Suppressor macrophage treated with lipopolysaccharide for 1 hour (primary cell): ENCODE measurements at regions not wholly inside any gene's neighbourhood (a gene's known extent, or its start where the extent isn't known, plus 50 kb on each side); places are given as distances from the start of the nearest gene placed in this dataset.

Experiments
- DNase-seq, 3 donors: peaks; one replicate each; pipeline ENCODE4 v3.0.0-alpha.2; 2020 to 2022

DNA sequence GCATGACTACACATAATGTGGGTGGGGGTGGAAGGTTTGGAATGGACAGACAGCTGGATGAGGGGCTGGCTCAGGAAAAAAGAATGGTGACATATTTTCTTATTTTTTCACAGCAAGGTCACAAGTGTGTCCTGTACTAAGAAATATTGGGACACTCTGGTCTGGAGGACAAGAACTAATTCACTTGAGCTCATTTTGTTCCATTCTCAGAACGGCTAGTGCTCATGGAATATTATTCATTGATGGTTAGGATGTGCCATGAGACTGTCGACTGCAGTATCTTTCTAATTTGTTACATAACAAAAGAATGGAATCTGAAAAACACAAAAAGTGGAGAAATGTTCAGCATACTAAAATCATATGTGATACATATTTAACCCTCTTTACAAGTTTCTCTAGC lies 149.5 kb downstream of the BMP4 start:
- DNase-seq = no peak

DNA sequence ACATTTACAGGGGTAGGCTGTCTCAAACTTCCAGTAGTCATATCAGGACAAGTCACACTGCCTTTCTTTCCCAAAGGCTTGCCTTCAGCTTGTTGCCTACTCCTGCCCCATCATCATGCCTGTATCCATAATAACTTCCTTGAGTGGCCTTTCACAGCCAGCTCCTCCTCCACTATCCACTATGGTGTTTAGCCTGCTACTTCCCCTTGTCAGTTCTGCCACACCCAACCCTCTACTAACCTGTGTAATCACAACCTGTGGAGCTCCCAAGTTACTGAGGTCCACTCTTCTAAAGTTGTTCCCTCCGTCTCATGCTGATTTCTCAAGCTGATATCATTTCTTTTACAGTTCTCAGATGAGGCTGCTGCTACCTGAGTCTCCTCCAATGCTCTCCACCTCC lies 159.9 kb downstream of the BMP4 start:
- DNase-seq = no peak

DNA sequence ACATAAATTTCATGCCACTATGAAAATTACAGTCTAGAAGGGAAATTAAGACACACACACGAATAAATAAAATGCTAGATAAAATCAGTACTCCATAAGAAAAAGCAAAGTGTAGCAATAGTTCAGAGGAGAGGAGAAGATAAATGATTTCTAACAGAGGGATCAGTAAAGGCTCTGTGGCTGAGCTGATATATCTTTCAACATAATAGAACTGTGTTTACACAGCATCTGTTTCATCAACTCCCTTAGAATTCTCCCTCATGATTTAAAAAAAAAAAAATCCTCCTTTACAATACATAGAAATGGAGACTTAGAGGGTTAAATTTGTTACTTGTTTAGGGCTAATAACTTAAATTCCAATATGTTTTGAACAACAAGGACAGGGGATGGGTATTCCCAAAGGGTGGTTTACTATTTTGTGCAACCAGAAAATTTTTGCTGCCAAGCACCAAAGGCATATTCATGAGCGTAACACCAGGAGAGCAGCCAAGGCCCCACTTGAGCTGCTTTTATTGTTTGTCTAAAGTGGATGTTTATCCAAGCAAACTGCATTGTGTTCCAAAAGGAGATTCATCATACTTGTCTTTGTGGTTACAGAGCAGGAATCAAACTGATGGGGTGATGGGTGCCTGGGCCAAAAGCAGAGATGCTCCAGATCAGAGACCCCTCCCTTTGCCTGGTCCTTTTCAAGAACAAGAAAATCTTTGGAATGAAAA lies 162.7 kb downstream of the BMP4 start:
- DNase-seq = no peak

DNA sequence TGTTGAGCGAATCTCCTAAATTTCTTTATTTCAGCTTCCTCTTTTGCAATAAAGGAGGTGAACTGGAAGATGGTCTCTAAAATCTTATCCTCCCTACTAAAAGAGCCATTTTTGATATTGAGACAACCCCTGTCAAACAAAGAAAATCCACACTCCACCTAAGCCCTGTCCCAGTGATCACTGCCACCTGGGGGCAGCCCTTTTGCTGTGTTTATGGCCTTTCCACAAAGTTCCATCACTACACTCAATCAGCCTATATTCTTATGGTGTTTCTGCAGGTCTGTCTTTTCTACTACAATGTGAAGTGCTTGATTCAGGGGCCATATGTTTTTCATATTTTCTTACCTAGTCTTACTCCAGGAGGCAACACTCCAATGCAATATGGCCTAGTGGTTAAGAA lies 163.7 kb downstream of the BMP4 start:
- no peak for DNase-seq

DNA sequence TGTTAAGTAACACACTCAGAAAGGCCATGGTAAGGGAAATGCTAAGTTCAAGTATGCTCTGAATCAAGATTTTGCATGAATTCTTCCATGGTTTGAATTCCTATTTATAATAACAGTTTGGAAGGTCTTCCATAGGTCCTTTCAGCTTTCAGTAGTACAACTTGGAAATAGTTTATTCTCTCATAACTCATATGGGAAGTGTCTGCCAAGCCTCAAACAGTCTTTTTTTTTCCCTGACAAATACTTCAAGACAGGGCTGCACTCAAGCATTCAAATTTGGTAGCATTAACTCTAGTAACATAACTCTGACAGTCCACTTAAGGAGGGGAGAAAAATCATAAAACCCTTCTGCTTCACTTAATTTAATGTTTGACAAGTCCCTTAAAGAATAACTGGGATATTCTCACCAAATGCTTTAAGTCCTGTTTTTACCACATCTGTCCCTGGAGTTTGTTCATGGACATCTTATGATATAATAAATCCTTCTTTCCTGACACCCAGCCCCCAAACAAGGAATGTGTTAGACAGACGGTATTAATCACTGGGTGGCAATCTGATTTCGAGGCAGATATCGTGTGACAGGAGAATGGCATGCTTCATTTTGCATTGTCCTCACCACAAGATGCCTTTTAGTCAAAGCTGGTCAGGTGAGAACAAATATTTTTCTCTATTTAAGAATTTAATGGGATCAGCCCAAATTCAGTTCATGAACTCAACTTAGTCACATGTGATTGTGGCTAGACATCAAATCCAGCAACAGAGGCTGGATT lies 165.7 kb downstream of the BMP4 start:
- DNase-seq = no peak

DNA sequence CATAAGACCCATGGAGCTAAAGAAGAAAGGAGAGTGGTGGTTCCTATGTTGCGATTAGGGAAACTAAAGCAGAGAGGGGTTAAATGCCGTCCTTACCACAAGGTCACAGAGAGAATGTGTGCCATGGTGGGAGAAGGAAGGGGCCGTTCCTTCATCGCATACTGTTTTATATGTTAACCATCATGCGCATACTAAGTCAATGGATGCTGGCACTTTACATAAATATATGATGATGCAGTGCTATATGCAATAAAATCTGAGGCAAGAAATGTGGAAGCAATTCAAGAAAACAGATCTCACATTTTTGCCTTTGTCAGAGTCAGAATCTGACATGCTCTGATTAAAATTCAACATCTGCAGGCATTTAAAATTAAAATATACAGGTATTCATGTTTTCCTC lies 168.1 kb downstream of the BMP4 start:
- DNase-seq = no peak

DNA sequence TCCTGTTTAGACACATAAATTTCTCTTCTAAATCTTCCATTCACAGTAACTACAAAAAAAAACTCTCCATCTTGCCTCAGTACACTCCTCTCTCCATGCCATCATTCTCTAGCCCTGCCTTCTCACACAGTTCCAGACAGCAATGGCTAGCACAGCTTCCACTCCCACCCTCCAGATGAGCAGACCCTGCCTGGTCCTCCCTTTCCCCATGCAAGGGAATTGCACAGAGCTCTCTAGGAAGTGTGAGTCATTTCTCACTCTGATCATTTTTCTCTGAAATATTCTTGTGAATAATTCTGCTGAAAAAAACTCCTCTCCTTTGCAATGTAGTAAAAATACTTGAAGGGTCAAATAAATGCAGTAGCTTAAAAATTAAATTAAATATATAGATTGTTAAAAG lies 170.6 kb downstream of the BMP4 start:
- DNase-seq = no peak

DNA sequence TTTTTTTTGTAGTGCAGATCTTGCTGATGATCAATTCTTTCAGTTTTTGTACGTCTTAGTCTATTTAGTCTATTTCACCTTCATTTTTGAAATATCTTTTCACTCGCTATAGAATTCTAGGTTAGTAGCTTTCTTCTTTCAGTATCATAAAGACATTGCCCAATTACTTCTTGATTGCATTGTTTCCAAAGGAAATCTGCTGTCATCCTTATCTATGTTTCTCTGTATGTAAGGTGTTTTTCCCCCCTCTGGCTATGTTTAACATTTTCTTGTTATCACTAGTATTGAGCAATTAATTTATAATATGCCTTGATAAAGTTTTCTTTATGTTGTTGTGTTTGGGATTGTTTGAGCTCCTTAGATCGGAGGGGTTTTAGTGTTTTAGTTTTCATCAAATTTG lies 171.9 kb downstream of the BMP4 start:
- DNase-seq = no peak

DNA sequence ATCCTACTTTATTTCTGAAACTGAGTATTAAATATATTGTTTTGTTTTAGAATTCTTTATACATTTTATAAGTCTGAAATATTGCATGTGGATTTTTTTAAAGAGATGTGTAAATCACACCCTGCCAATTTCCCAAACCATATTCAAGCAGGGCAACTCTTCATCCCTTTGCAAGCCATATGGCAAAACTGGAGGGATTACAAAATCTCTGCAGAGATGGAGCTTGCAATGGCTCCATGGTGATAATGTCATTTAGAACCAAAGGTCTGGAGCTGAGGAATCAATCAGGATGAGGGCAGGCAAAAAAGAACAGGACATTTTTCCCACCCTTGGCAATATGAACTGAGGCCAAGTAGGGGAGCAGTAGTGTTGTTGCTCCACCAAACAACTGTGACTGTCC lies 173.4 kb downstream of the BMP4 start:
- DNase-seq = no peak

DNA sequence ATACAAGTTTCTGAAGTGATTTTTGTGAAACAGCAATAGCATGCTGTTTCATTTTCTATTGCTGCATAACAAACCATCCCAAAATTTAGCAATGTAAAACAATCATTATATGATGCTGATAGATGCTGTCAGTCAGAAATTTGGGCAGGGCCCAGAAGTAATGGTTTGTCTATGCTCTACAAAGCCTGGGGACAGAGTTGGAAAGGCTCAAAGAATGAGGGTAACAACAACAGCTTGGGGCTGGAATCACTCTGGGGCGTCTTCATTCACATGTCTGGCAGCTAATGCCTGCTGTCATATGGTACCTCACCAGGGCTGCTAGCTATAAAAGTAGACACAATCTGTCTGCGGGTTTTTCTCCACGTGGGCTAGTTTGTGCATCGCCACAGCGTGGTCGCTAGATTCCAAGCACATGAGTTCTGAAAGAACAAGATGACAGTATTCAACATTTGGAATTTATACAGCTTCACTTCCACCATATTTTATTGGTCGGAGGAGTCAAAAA lies 176.5 kb downstream of the BMP4 start:
- no peak for DNase-seq

DNA sequence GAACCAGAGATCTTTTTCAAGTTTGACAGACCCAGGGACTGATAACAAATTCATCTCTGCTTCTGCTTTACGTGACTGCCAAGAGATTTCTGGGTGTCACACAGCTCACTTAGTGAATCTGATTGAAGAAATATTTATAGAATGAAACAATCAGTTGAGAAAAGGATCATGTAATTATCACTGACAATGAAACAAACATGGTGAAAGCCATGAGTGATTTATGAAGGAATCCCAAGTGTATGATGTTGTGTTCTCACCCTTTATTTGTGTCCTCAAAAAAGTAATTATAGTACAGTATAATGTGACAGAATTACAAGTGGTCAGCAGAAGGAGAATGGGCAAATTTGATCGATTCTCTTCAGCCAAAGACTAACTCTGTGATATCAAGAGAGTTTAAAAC lies 177.3 kb downstream of the BMP4 start:
- no peak for DNase-seq

DNA sequence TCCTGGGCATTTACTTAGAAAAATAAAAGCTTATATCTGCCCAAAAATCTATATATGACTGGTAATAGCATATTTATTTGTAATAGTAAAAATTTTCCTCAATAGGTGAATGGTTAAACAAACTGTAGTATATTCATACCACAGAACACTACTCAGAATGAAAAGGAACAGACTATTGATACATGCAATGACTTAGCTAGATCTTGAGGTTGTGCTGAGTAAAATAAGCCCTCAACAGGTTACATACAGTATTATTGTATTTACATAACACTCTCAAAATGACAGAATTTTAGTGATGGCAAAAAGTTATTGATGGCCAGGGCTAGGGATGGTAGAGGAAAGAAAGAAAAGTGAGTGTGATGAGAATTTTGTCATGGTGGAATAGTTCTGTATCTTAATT lies 178.4 kb downstream of the BMP4 start:
- DNase-seq = no peak

DNA sequence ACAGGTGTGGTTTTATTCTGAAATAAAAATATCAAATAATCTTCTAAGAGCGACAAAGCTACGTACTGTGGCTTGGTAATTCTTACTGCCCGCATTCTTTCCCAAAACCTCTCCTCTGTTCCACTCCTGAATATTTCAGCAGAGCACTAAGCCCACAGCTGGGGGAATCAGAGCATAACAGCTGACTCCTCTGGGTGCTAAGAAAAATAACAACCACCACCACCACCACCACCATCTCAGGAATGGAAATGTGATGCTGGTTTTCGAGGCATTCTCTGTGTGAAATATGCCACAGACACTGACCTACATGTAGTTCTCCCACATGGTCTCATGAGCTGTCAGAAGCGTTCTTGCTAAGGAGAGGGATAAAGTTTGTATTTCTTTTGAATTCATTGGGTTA lies 183.7 kb downstream of the BMP4 start:
- no peak for DNase-seq

DNA sequence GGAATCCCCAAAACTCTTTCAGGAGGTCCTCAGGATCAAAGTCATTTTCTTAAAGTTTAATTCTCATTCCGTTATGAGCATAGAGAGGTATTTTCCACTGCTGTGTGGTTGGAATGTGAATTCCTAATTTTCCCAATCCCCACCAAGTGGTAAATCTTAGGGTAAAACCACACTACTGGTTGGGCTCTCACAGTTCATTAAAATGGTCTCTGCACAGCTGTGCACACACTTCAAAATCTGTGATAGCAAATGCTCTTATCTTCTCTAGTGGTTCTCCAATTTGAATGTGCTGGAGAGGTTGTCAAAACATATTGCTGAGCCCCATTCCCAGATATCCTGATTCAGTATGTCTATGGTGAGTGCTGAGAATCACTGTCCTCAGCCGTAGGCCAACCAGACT lies 189.1 kb downstream of the BMP4 start:
- DNase-seq = no peak

DNA sequence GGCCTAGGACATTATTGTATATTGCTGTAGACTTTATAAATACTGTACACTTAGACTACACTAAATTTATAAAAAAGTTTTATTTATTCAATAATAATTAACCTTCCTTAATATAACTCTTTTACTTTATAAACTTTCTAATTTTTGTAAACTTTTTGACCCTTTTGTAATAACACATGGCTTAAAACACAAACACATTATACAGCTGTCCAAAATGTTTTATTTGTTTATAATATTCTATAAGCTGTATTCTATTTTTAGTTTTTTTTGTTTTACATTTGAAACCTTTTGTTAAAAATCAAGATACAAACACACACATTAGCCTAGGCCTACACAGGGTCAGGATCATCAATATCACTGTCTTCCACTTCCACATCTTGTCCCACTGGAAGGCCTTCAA lies 190.0 kb downstream of the BMP4 start:
- no peak for DNase-seq

DNA sequence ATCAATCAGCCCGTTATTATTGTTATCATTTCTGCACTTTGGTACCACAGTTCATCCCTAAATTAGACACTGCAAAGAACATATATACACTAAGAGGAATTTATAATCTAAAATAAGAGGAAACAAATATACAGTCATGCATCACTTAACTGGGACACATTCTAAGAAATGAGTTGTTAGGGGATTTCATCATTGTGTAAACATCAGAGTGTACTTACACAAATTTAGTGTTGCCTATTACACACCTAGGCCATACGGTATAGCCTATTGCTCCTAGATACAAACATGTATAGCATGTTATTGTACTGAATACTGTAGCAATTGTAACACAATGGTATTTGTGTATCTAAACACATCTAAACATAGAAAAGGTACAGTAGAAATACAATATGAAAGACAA lies 190.5 kb downstream of the BMP4 start:
- DNase-seq = no peak

DNA sequence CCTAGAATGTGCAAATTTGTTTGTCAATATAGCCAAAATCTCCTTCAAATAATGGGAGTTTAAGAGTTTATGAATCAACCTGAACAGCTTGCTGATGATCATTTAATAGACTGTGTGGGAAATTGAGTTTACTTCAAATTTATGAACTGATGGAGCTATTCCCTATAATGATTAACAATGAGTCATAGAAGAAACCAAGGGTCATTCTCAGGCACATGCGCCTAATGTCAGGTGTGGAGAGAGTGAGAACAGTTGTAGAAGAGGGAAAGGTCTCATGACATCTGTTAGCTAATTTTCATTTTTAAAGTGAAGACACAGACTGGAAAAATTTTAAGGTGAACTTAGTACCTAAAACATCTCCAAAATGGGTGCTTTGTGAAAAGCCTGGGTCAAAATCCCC lies 191.8 kb downstream of the BMP4 start:
- no peak for DNase-seq

DNA sequence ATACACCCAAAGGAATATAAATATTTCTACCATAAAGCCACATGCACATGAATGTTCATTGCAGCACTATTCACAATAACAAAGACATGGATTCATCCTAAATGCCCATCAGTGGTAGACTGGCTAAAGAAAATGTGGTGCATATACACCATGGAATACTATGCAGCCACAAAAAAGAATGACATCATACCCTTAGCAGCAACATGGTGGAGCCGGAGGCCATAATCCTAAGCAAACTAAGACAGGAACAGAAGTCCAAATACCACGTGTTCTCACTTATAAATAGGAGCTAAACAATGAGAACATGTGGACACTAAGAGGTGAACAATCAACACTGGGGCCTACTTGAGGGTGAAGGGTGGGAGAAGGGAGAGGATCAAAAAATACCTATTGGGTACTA lies 198.5 kb downstream of the BMP4 start:
- DNase-seq = no peak

DNA sequence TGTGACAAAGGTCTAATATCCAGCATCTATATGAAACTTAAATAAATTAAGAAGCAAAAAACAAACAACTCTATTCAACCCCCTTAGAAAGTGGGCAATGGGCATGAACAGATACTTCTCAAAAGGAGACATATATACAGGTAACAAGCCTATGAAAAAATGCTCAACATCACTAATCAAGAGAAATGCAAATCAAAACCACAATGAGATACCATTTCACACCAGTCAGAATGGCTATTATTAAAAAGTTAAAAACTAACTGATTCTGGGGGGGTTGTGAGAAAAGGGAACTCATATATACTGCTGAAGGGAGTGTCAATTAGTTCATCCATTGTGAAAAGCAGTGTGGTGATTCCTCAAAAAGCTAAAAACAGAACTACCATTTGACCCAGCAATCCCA lies 198.9 kb downstream of the BMP4 start:
- no peak for DNase-seq

DNA sequence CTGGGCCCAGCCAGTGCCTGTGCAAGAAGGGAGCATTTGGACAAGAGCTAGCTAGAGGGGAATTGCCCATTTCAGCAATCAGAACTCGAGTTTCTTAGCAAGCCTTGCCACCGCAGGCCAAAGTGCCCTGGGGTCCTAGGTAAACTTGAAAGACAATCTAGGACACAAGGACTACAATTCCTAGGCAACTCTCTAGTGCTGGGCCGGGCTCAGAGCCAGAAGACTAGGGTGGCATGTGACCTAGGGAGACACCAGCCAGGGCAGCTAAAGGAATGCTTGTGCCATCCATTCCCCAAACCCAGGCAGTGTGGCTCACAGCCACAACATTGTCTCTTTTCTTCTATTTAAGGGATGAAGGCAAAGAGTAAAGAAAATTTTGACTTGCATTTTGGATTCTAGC lies 205.0 kb downstream of the BMP4 start:
- no peak for DNase-seq

DNA sequence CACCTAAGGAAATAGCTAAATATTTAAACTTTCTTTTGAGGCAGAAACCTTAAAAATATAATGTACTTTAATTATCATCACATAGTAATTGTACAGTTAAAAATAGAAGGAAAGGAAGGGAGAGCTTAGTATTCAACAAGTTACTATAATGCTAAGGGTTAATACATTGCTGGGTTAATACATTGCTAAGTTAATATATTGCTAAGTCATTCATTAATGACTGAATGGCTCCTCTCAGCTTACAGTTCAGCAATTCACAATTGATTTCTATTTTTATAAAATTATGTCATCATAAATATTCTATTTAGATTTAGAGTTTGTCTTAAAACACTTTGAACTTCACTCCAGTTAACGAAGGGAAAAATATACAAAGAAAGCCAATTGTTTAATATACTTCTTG lies 207.9 kb downstream of the BMP4 start:
- DNase-seq = no peak

DNA sequence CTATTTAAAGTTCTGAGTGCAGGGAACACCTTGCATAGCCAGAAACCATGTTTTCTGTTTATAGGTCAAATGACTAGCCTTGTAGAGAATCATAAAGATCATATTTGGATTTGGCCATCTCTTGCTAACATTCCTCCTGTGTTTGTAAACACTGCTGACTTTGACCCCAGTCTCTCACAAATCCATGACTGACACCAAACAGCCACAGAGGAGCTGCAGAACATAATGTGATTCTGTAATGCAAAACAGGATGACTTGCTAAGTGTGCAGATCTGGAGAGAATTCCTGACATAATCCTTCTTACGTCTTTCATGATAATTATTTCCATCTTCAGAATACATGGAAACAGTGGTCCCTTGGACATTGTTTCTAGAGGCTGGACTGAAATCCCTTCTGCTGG lies 211.8 kb downstream of the BMP4 start:
- no peak for DNase-seq

DNA sequence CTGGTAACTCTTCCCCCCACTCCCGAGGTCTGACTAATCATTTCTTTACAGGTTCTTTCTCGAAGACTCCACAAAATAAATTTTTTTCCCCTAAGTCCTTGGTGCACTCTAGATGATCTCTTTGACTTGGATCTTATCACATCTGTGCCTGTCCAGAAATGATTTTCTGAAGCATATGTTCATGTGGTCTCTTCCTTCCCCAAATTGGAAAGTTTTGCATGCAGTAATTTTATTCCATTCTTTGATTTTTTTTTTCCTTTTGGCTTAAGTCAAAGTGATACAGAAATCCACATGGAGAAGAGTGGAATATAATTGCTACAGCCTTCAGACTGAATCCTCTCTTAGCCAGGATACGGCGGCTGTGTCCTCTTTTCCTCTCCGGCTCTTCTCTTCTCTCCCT lies 213.3 kb downstream of the BMP4 start:
- DNase-seq = no peak

DNA sequence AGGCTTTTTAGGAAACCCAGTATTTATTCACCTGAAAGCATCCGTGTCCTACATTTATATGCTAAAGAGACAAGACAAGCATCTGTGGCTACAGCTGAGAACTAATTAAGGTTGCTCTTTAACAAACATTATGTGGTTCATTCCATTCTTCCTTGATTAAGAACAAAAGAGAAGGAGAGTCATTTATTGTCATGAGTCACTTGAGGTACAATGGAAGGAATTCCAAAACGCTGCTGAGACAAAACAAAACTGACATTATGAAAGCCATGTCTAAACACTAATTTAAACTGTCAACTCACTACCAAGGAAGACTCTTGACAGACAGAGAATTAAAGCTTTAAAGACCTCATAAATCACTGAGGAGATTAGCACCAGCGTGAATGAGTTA lies 214.4 kb downstream of the BMP4 start:
- DNase-seq = no peak
